ENCODE measurements at regions not wholly inside any gene's neighbourhood (a gene's known extent, or its start where the extent isn't known, plus 50 kb on each side); places are given as distances from the start of the nearest gene placed in this dataset.
"Not testable (repeated sequence)": the region's sequence is repeated elsewhere in the genome, so short reads cannot be mapped to it uniquely, and the experiment has no call there.

DNA sequence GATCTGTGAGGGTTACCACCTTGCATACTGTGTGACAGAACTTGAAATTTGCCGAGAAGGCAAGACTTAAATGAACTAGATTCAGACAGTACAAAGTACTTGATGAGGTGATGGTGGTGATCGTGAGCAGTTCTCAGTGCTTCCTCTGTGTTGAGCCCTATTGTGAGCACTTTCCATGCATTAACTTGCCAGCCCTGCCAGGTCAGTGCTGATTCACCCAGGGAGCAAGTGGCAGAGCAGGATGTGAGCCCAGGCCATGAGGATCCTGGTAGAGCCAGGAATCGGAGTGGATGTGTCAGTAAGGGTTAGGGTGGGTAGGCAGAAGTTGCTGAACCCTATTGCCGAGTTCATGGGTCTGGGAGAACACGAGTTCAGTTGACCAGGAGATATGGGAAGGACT is 4545.7 kb upstream of the TPTE start:
- not testable (repeated sequence) for DNase-seq; H3K9me3 ChIP-seq (ENCODE audit: low read length)

DNA sequence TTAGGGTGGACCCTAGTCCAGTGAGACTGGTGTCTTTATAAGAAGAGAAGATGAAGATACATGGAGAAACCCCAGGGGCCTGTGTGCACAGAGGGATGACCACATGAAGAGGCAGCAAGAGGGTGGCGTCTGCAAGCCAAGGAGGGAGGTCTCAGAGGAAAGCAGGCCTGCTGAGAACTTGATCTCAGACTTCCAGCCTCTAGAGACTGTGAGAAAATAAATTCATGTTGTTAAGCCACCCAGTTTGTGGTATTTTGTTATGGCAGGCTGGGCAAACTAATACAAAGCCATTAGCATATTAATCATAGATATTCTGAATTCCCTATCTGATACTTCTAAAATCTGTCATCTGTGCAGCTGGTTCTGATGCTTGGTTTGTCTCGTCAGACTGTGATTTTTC is 4523.8 kb upstream of the TPTE start:
- H3K36me3 ChIP-seq (ENCODE audit: insufficient read depth, low read length); H3K27ac ChIP-seq (ENCODE audit: low read length); H3K27me3 ChIP-seq (ENCODE audit: low read length); H4K20me1 ChIP-seq (ENCODE audit: insufficient read depth, low read depth, low read length); H3K79me2 ChIP-seq (ENCODE audit: low read length); H3K9me3 ChIP-seq (ENCODE audit: low read length); DNase-seq; H3K4me3 ChIP-seq (ENCODE audit: low read length); H3K9ac ChIP-seq (ENCODE audit: low read length); H2AFZ ChIP-seq (ENCODE audit: low read length); H3K4me1 ChIP-seq (ENCODE audit: low read length); H3K9me2 ChIP-seq (replicated peaks; ENCODE audit: insufficient read depth, low read length); H3K4me2 ChIP-seq (ENCODE audit: low read depth, low read length, poor library complexity, severe bottlenecking): not testable (repeated sequence)

More for the DNA sequence above, 4545.7 kb upstream of the TPTE start:
- not testable (repeated sequence) for H3K36me3 ChIP-seq (ENCODE audit: insufficient read depth, low read length); H3K79me2 ChIP-seq (ENCODE audit: low read length); H3K4me3 ChIP-seq (ENCODE audit: low read length); H3K27ac ChIP-seq (ENCODE audit: low read length); H4K20me1 ChIP-seq (ENCODE audit: insufficient read depth, low read depth, low read length); H3K9ac ChIP-seq (ENCODE audit: low read length); H3K4me1 ChIP-seq (ENCODE audit: low read length); H3K27me3 ChIP-seq (ENCODE audit: low read length); H3K9me2 ChIP-seq (replicated peaks; ENCODE audit: insufficient read depth, low read length); H2AFZ ChIP-seq (ENCODE audit: low read length); H3K4me2 ChIP-seq (ENCODE audit: low read depth, low read length, poor library complexity, severe bottlenecking)

DNA sequence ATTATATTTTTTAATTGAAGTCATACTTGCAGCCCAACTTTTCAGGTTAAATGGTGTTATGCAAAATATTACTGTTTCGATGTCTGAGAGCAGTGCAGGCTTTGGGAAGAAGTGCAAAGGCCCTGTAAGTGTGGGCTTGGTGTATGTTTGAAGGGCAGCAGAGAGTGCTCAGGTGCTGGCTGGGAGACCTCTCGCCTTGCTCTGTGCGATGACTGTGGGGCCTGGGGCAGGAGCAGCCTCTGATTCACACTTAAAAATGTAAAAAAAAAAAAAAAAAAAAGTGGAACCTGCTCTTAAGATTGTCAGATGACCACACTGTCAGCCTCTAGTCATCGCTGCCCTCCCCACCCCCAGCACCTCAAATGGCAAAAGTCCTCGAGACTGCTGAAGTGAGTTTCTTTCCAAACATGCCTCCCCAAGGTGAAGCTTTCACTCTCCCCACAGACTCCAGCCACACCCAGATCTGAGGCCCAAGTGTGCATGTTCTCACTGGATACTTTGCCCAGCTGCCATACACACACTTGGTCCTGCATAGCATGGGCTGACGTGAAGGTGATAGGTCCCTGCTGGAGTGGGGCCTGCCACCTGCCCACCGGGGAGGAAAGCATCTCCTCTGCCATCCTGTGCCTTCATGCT is 4505.8 kb upstream of the TPTE start:
- not testable (repeated sequence) for H3K4me3 ChIP-seq (ENCODE audit: low read length); H3K4me2 ChIP-seq (ENCODE audit: low read depth, low read length, poor library complexity, severe bottlenecking); H3K9ac ChIP-seq (ENCODE audit: low read length); H3K27me3 ChIP-seq (ENCODE audit: low read length); H3K27ac ChIP-seq (ENCODE audit: low read length); H3K4me1 ChIP-seq (ENCODE audit: low read length); H4K20me1 ChIP-seq (ENCODE audit: insufficient read depth, low read depth, low read length); H3K9me2 ChIP-seq (replicated peaks; ENCODE audit: insufficient read depth, low read length); H3K9me3 ChIP-seq (ENCODE audit: low read length); H3K79me2 ChIP-seq (ENCODE audit: low read length); DNase-seq; H2AFZ ChIP-seq (ENCODE audit: low read length); H3K36me3 ChIP-seq (ENCODE audit: insufficient read depth, low read length)

DNA sequence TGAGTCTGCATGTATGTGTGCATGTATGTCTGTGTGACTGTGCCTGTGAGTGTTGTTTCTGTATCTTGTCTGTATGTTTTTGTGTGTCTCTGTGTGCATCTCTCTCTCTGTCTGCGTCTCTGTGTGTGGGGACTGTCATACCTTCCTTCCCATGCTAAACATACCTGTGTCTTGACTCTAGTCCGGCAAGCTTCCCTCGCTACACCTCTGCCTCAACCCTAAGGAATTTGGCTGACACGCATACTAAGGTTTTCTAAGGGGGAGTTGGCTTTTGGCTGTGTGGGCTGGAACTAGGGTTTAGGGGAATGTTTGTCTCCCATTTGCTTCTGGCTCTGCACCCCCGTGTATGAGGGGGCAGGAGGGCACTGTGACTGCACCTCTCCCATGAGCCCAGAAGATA is 4500.9 kb upstream of the TPTE start:
- not testable (repeated sequence) for H3K27me3 ChIP-seq (ENCODE audit: low read length); H3K4me1 ChIP-seq (ENCODE audit: low read length); H3K4me2 ChIP-seq (ENCODE audit: low read depth, low read length, poor library complexity, severe bottlenecking); H3K4me3 ChIP-seq (ENCODE audit: low read length); H4K20me1 ChIP-seq (ENCODE audit: insufficient read depth, low read depth, low read length); DNase-seq; H3K9ac ChIP-seq (ENCODE audit: low read length); H3K36me3 ChIP-seq (ENCODE audit: insufficient read depth, low read length); H2AFZ ChIP-seq (ENCODE audit: low read length); H3K9me3 ChIP-seq (ENCODE audit: low read length); H3K27ac ChIP-seq (ENCODE audit: low read length); H3K79me2 ChIP-seq (ENCODE audit: low read length); H3K9me2 ChIP-seq (replicated peaks; ENCODE audit: insufficient read depth, low read length)

DNA sequence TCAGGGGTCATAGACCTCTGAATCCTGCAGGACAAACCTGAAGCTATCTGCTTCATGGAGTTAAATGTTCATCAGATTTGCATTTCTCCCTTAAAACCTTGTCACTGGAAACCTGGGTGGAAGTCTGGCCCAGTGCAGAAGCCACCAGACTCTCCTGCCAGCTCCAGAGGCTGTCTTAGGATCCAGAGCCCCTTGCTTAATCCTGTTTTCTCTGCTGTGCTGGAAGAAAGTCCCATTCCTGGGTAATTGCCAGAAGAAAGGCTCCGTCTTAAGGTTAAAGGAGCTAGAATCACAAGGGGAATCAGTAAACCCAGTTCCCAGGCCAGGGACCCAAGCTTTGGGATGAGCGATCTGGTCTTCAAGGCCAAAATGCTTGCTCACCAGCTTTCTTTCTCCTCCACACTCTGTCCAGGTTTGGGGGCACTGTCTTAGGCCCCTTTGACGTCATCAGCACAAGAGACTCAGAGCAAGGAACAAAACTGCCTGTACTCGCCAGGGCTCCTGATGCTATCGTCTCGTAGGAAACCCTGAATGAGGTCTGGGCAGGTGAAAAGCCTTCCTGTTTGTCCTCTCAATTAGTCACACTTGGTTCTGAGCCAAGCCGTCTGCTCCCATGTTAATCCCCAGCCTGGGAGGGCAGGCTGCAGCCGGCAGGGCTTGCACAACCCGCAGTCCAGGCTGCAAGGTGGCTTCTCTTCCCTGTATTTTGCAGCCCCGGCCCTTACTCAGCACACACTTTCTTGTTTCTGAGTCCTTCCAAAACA is 4500.2 kb upstream of the TPTE start:
- not testable (repeated sequence) for H2AFZ ChIP-seq (ENCODE audit: low read length); DNase-seq; H3K9me3 ChIP-seq (ENCODE audit: low read length); H3K4me3 ChIP-seq (ENCODE audit: low read length); H3K4me2 ChIP-seq (ENCODE audit: low read depth, low read length, poor library complexity, severe bottlenecking); H3K9ac ChIP-seq (ENCODE audit: low read length); H3K27ac ChIP-seq (ENCODE audit: low read length); H3K9me2 ChIP-seq (replicated peaks; ENCODE audit: insufficient read depth, low read length); H3K36me3 ChIP-seq (ENCODE audit: insufficient read depth, low read length); H4K20me1 ChIP-seq (ENCODE audit: insufficient read depth, low read depth, low read length); H3K79me2 ChIP-seq (ENCODE audit: low read length); H3K4me1 ChIP-seq (ENCODE audit: low read length); H3K27me3 ChIP-seq (ENCODE audit: low read length)

DNA sequence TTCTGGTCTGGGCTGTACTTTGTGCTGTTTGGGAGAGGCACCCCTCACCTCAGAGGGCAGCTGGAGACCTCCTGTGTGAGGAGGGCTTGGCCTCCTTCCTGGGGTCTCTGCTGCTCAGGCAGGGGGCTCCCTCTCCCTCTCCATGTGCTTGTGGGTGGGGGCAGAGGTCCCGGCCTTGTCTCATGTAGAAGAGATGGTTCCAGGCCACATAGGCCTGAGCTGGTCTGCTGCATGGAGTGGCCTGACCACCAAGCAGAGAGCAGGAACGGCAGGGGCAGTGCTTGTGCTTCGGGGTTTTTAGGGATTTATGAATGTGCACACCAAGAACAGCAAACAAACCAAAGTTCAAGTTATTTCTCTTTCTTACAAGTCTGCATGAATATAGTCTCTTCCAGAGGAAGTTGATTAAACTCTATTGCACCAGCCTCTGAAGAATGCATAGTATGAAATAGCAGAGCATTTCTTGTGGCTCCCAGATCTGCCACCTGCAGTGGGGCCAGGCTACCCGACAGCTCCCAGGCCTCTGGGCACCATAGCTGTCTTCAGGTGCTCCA is 4499.6 kb upstream of the TPTE start:
- not testable (repeated sequence) for H3K79me2 ChIP-seq (ENCODE audit: low read length)

DNA sequence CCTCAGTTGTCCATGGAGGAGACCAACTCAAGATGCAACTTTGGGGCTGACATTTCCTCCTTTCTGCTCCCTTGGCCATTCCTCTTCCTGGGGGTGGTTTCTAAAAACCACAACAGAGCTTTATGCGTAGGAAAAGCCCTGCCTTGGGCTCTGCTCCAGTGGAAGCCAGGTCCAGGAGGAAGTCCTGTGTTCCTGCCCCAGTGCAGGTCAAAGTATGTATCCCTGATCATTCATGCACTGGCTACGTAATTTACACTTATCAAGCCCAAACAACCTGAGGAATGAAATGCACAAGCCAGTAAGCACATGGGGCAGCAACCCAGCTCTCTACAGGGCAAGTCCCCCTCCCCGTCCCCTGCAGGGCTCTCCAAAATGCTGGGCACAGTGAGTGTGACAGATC is 4498.1 kb upstream of the TPTE start:
- not testable (repeated sequence) for H3K9me2 ChIP-seq (replicated peaks; ENCODE audit: insufficient read depth, low read length); H3K4me2 ChIP-seq (ENCODE audit: low read depth, low read length, poor library complexity, severe bottlenecking); H3K4me3 ChIP-seq (ENCODE audit: low read length); H3K9ac ChIP-seq (ENCODE audit: low read length); H4K20me1 ChIP-seq (ENCODE audit: insufficient read depth, low read depth, low read length); H3K79me2 ChIP-seq (ENCODE audit: low read length); H3K4me1 ChIP-seq (ENCODE audit: low read length); H2AFZ ChIP-seq (ENCODE audit: low read length); H3K27ac ChIP-seq (ENCODE audit: low read length); H3K9me3 ChIP-seq (ENCODE audit: low read length); H3K36me3 ChIP-seq (ENCODE audit: insufficient read depth, low read length); DNase-seq; H3K27me3 ChIP-seq (ENCODE audit: low read length)

More for the DNA sequence above, 4499.6 kb upstream of the TPTE start:
- H3K4me1 ChIP-seq (ENCODE audit: low read length); H4K20me1 ChIP-seq (ENCODE audit: insufficient read depth, low read depth, low read length); H3K27ac ChIP-seq (ENCODE audit: low read length); H3K4me2 ChIP-seq (ENCODE audit: low read depth, low read length, poor library complexity, severe bottlenecking); H2AFZ ChIP-seq (ENCODE audit: low read length); H3K4me3 ChIP-seq (ENCODE audit: low read length); H3K9ac ChIP-seq (ENCODE audit: low read length); H3K9me2 ChIP-seq (replicated peaks; ENCODE audit: insufficient read depth, low read length); H3K36me3 ChIP-seq (ENCODE audit: insufficient read depth, low read length); H3K27me3 ChIP-seq (ENCODE audit: low read length); DNase-seq; H3K9me3 ChIP-seq (ENCODE audit: low read length): not testable (repeated sequence)

DNA sequence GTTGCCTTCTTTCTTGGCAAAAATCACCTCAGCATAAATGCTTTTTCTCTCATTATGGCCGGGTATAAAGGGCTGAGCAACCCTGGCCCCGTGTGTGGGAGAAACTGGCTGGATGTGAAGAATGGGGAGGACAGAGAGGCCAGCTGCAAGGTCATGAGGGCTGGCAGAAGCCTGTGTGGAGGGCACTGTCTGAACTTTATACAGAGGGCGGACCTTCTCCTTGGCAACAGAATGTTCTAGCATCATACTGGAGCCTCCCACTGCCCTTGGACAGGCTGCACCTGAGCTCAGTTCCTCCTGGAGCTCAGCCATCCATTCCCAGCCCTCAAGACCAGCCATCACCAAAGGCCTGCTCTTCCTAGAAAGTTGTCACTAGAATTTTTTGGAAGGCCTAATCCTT is 4496.2 kb upstream of the TPTE start:
- H3K27me3 ChIP-seq (ENCODE audit: low read length); H3K79me2 ChIP-seq (ENCODE audit: low read length); H4K20me1 ChIP-seq (ENCODE audit: insufficient read depth, low read depth, low read length); H3K9ac ChIP-seq (ENCODE audit: low read length); H3K9me2 ChIP-seq (replicated peaks; ENCODE audit: insufficient read depth, low read length); H3K4me3 ChIP-seq (ENCODE audit: low read length); H3K4me1 ChIP-seq (ENCODE audit: low read length); H3K36me3 ChIP-seq (ENCODE audit: insufficient read depth, low read length); DNase-seq; H2AFZ ChIP-seq (ENCODE audit: low read length); H3K9me3 ChIP-seq (ENCODE audit: low read length); H3K27ac ChIP-seq (ENCODE audit: low read length); H3K4me2 ChIP-seq (ENCODE audit: low read depth, low read length, poor library complexity, severe bottlenecking): not testable (repeated sequence)
